Fibroblast of pulmonary artery (primary cell): ENCODE measurements at regions not wholly inside any gene's neighbourhood (a gene's known extent, or its start where the extent isn't known, plus 50 kb on each side); places are given as distances from the start of the nearest gene placed in this dataset.

Experiments
- DNase-seq: peaks from one replicate; pipeline ENCODE4 v3.0.0-alpha.2; 2010; ENCODE audit warnings: low read depth
- H3K4me3 ChIP-seq: replicated peaks from 2 replicates; pipeline ENCODE4 v1.5.1; 2011; ENCODE audit warnings: low read depth, mild to moderate bottlenecking, control low read depth, low read length, moderate library complexity
- CTCF ChIP-seq: IDR thresholded peaks from 2 replicates; pipeline ENCODE4 v1.5.1; 2011; ENCODE audit warnings: mild to moderate bottlenecking, control low read depth, low read length, inconsistent platforms; ENCODE audit errors: missing control alignments

DNA sequence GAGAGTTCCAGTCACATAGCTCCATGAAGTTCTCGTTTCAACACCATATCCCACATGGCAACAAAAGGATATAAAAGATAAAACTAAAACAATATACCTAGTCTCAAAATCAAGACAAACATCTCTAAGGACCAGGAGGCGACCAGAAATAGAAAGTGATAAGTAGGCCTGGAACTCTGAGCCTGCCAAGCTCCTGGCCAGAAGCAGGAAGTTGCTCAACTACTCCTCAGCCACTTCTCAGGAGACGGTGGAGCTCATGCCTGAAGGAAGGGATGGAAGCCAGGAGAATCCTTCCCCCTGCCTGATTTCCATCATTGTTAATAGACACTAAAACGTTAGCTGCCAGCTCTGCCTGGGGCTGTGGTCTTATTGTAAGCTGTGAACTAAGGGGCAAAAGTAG, 94.7 kb downstream of the DISP1 start:
- no peak overlapping the region for H3K4me3 ChIP-seq
- no peak for TF ChIP-seq CTCF
- peak; percentile 78 for DNase-seq

GRCh38 chr1:222910699-222911098, 95.9 kb downstream of the DISP1 start:
- H3K4me3 ChIP-seq = no peak overlapping the region
- DNase-seq = peak; percentile 45
- no peak for TF ChIP-seq CTCF

- no peak overlapping the region for H3K4me3 ChIP-seq
- DNase-seq = peak; percentile 44
- TF ChIP-seq CTCF = no peak
These were observed 97.0 kb downstream of the DISP1 start for GRCh38 chr1:222911866-222912265.

DNA sequence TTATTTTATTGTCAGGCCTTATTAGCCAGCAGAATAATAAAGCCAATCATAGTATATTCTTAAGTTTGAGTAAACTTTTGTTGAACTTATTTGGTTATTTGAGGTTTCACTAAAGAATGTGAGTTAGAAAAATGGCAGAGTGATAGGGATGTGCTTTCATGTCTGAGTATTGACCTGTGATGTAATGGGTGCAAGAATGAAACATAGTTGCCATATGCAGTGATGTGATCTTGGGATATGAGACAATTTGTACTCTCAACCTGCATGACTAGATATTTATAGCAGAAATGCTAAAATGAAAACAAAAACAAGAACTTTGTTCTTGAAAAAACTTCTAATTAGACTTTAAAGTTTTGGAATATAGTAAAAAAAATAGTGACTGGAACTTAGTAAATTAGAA, 97.9 kb downstream of the DISP1 start:
- H3K4me3 ChIP-seq = no peak overlapping the region
- TF ChIP-seq CTCF = no peak
- peak; percentile 49 for DNase-seq

GRCh38 chr1:222914861-222915632, 100.2 kb downstream of the DISP1 start:
- H3K4me3 ChIP-seq = no peak overlapping the region
- DNase-seq = peak; percentile 85
- peak; percentile 3 for TF ChIP-seq CTCF

DNA sequence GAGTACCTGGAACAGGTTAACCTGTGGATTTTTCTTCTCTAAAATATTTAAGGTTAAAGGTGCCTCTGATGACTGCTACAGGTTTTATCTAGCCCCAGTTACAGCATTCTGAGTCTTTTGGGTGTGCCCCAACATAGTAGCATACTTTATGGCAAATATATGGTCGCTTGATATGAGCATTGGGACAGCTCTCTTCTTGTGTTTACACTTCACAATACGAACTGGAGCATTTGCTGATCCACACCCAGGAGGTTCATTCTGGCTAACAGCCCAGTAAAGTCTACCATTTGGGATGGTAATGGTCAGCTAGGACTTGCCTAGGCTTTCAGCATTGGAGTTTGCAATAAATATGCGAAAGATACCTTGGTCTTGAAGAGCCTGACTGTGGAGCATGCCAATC, 101.3 kb downstream of the DISP1 start:
- no peak overlapping the region for H3K4me3 ChIP-seq
- no peak for DNase-seq
- TF ChIP-seq CTCF = no peak
